ENCODE measurements at regions not wholly inside any gene's neighbourhood (a gene's known extent, or its start where the extent isn't known, plus 50 kb on each side); places are given as distances from the start of the nearest gene placed in this dataset.

DNA sequence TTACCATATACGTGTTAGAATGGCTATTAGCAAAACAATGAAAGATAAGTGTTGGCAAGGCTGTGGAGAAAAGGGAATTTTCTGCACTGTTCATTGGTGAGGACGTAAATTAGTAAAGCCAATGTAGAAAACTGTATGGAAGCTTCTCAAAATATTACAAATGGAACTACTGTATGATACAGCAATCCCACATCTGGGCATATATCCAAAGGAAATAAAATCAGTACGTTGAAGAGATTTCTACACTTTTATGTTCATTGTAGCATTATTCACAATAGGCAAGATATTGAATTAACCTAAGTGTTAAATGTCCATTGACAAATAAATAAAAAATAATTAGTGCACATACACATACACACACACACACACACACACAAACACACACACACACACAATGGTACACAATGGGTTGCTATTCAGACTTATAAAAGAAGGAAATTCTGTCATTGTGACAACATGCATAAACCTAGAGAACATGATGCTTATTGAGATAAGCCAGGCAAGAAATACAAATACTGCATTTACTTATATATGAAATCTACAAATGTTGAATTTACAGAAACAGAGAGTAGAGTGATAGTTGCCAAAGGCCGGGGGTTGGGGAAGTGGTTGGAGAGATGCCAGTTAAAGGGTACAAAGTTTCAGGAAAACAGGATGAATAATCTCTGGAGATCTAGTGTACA, 565.8 kb upstream of the LRRC4C start:
- no peaks in the 10 kb centered on the region for H3K4me1 ChIP-seq
- TF ChIP-seq, protein P1, sequence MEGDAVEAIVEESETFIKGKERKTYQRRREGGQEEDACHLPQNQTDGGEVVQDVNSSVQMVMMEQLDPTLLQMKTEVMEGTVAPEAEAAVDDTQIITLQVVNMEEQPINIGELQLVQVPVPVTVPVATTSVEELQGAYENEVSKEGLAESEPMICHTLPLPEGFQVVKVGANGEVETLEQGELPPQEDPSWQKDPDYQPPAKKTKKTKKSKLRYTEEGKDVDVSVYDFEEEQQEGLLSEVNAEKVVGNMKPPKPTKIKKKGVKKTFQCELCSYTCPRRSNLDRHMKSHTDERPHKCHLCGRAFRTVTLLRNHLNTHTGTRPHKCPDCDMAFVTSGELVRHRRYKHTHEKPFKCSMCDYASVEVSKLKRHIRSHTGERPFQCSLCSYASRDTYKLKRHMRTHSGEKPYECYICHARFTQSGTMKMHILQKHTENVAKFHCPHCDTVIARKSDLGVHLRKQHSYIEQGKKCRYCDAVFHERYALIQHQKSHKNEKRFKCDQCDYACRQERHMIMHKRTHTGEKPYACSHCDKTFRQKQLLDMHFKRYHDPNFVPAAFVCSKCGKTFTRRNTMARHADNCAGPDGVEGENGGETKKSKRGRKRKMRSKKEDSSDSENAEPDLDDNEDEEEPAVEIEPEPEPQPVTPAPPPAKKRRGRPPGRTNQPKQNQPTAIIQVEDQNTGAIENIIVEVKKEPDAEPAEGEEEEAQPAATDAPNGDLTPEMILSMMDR (IDR thresholded peaks at IDR 0.05): no peak
- intact Hi-C loops (cut with DNase I): no loop called here
- no peak overlapping the region for H3K4me3 ChIP-seq
- H3K27ac ChIP-seq: no peak overlapping the region
- no peaks in the 10 kb centered on the region for H3K36me3 ChIP-seq
- no peaks in the 10 kb centered on the region for H3K27me3 ChIP-seq
- H3K9ac ChIP-seq (ENCODE audit: low read depth in 2 of 2, low read length in 2 of 2): no peak overlapping the region
- DNase-seq: no peak
- no peaks in the 10 kb centered on the region for H3K9me3 ChIP-seq

DNA sequence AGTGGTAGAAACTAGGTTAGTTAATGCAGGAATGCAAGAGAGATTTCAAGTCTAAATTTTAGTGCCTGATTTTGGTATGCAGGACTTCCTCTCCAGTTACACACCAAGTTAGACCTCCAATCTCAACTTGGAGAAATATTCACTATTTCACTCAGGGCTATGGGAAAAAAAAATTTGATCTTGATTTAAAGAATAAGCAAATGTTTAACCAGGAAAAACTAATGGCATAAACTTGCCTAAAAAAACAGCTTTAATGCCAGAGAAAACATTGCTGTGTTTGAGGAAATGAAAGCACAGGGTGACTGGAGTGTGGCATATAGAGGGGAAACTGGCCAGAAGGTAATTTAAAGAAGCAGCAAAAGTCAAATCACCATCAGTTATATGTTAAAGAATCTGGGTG, 575.4 kb upstream of the LRRC4C start:
- Histone ChIP-seq H3K4me1 (no peaks in the 10 kb centered on the region), H3K27me3 (no peaks in the 10 kb centered on the region), H3K4me3 (no peak overlapping the region), H3K9me3 (no peaks in the 10 kb centered on the region), H3K9ac (ENCODE audit: low read depth in 2 of 2, low read length in 2 of 2) (no peak overlapping the region), H3K36me3 (no peaks in the 10 kb centered on the region), H3K27ac (no peak overlapping the region)
- TF ChIP-seq, protein P1 (IDR thresholded peaks at IDR 0.05): no peak
- DNase-seq: no peak
- intact Hi-C loops (cut with DNase I): no loop called here

DNA sequence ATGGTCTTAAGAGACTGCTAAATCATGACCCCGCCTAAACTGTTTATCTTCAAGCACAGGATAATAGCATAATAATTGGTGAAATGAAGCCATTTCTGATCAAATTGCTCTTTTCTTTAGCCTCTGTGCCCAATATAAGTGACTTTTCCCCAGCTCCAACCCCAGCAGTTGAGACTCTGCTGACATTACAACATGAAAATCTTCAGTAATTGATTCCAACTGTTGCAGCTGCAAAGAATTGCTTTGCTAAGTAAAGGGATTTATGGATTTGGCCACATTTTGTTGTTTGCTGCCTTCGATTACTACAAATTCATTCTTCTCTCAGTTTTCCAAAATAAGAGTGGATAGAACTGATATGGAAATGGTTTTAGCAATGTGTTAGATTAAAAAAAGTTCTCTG, 576.7 kb upstream of the LRRC4C start:
- Histone ChIP-seq H3K27me3 (no peaks in the 10 kb centered on the region), H3K9me3 (no peaks in the 10 kb centered on the region)

DNA sequence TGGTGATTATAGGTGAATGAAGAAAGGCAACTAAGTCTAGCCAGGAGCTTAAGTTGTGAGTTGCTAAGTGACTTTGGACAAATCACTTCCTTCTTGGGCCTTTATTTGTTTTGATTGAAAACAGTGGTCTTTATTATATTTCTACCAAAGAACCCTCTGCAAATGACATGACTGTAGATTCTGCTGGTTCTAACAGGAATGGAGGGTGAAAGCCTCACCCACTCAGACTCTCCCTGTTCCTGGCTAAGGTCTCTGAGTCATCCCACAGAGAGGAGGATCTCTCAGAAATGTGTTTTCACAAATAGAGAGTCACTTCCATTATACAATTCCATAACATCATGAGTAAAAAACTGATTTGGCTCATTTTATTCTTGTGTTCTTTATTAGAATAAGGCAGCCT, 583.9 kb upstream of the LRRC4C start:
- H3K4me3 ChIP-seq: no peak overlapping the region
- H3K36me3 ChIP-seq: no peaks in the 10 kb centered on the region
- H3K27me3 ChIP-seq: no peaks in the 10 kb centered on the region
- H3K9ac ChIP-seq (ENCODE audit: low read depth in 2 of 2, low read length in 2 of 2): no peak overlapping the region
- intact Hi-C loops (cut with DNase I): no loop called here
- no peak for DNase-seq
- no peaks in the 10 kb centered on the region for H3K4me1 ChIP-seq
- TF ChIP-seq, protein P1 (IDR thresholded peaks at IDR 0.05): no peak
- no peak overlapping the region for H3K27ac ChIP-seq
- H3K9me3 ChIP-seq: no peaks in the 10 kb centered on the region

More for the DNA sequence above, 576.7 kb upstream of the LRRC4C start:
- Histone ChIP-seq H3K4me1 (no peaks in the 10 kb centered on the region), H3K36me3 (no peaks in the 10 kb centered on the region), H3K4me3 (no peak overlapping the region), H3K27ac (no peak overlapping the region), H3K9ac (ENCODE audit: low read depth in 2 of 2, low read length in 2 of 2) (no peak overlapping the region)
- DNase-seq: no peak
- intact Hi-C loops (cut with DNase I): no loop called here
- TF ChIP-seq, protein P1 (IDR thresholded peaks at IDR 0.05): no peak

DNA sequence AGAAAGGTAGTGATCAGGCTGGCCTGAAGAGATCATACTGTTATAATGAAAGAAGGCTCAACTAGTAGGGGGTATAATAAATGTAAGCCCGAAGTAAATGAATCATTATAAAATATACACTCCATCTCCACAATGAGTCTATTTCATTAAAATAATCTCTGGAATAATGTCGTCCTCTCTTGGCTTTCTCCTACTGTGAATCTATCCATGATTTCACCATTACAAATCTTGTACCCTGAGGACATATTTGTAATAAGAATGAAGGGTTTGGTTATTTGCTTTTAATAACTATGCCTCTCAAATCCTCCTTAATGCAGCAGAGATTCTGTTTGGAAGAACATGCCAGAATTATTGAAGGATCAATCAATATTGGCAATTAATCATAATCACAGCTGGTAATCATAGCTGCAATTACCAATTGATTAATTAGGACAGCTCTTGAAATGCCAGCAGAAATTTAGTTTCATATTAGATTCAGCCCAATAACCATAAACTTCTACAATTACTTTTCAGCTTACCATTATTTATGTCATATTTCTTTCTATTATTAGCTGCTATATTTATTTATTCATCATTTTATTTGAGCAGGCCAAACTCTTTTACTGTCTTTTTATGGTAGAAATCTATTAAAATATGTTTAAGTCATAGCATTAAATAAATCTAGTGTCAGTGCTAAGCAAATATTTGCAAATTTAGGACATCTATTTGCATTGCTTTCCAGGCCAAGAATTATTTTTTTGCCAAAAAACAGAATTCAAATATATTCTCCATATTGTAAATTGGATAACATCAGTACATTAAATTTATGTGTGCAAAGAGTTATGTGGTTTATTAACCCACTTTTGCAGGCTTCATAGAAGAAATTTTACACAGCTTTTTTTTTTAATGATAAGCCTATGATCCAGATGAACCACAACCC, 588.4 kb upstream of the LRRC4C start:
- DNase-seq: no peak
- TF ChIP-seq, protein P1 (IDR thresholded peaks at IDR 0.05): no peak
- intact Hi-C loops (cut with DNase I): no loop called here

More for the DNA sequence above, 588.4 kb upstream of the LRRC4C start:
- H3K4me1 ChIP-seq: no peaks in the 10 kb centered on the region
- no peaks in the 10 kb centered on the region for H3K36me3 ChIP-seq
- H3K9me3 ChIP-seq: no peaks in the 10 kb centered on the region
- no peak overlapping the region for H3K9ac ChIP-seq (ENCODE audit: low read depth in 2 of 2, low read length in 2 of 2)
- H3K4me3 ChIP-seq: no peak overlapping the region
- no peak overlapping the region for H3K27ac ChIP-seq
- no peaks in the 10 kb centered on the region for H3K27me3 ChIP-seq
